Stimulated activated CD4-positive, alpha-beta T cell treated with anti-CD3 and anti-CD28 coated beads, Interleukin-1b, Interleukin-23, amount 100 ng/mL, for 24 hours (primary cell): ENCODE measurements at regions not wholly inside any gene's neighbourhood (a gene's known extent, or its start where the extent isn't known, plus 50 kb on each side); places are given as distances from the start of the nearest gene placed in this dataset.
"Not testable (repeated sequence)": the region's sequence is repeated elsewhere in the genome, so short reads cannot be mapped to it uniquely, and the experiment has no call there.

Experiments
- DNase-seq, 4 experiments: peaks; one replicate each; pipeline ENCODE4 v3.0.0-alpha.2; 2020; ENCODE audit warnings: low read depth in 4 of 4, low spot score in 1 of 4

GRCh38 chr13:33410619-33411018 is 125.1 kb upstream of the STARD13 start:
- DNase-seq: no peak

GRCh38 chr13:33411312-33411711 is 125.8 kb upstream of the STARD13 start:
- no peak for DNase-seq

GRCh38 chr13:33415822-33416221 is 130.3 kb upstream of the STARD13 start:
- DNase-seq: no peak

GRCh38 chr13:33418224-33418953 is 132.8 kb upstream of the STARD13 start:
- DNase-seq: not testable (repeated sequence)

GRCh38 chr13:33420117-33420516 is 134.6 kb upstream of the STARD13 start:
- DNase-seq: not testable (repeated sequence)

GRCh38 chr13:33426131-33426530 is 140.6 kb upstream of the STARD13 start:
- DNase-seq: no peak

- no peak for DNase-seq
Observed at GRCh38 chr13:33433316-33433715, 147.8 kb upstream of the STARD13 start.

GRCh38 chr13:33434676-33435075 is 149.1 kb upstream of the STARD13 start:
- DNase-seq: no peak

- no peak for DNase-seq
Observed at GRCh38 chr13:33435207-33435606, 149.7 kb upstream of the STARD13 start.

- no peak for DNase-seq
Observed at GRCh38 chr13:33438918-33439317, 153.4 kb upstream of the STARD13 start.

- DNase-seq: no peak
Observed at GRCh38 chr13:33441015-33441414, 155.5 kb upstream of the STARD13 start.

- DNase-seq: no peak
Observed at GRCh38 chr13:33445024-33445423, 159.5 kb upstream of the STARD13 start.

- no peak for DNase-seq
Observed at GRCh38 chr13:33445476-33445875, 159.9 kb upstream of the STARD13 start.

GRCh38 chr13:33446821-33447725 is 161.5 kb upstream of the STARD13 start:
- no peak for DNase-seq

GRCh38 chr13:33448889-33449288 is 163.3 kb upstream of the STARD13 start:
- no peak for DNase-seq

- DNase-seq: no peak
Observed at GRCh38 chr13:33450956-33451709, 165.6 kb upstream of the STARD13 start.

- no peak for DNase-seq
Observed at GRCh38 chr13:33452873-33453517, 167.4 kb upstream of the STARD13 start.

GRCh38 chr13:33453936-33454335 is 168.4 kb upstream of the STARD13 start:
- DNase-seq: no peak

GRCh38 chr13:33454844-33455705 is 169.5 kb upstream of the STARD13 start:
- DNase-seq: no peak

GRCh38 chr13:33459702-33460101 is 174.1 kb upstream of the STARD13 start:
- no peak for DNase-seq
